ENCODE measurements at regions not wholly inside any gene's neighbourhood (a gene's known extent, or its start where the extent isn't known, plus 50 kb on each side); places are given as distances from the start of the nearest gene placed in this dataset.

- no peak for DNase-seq
Measured at GRCh38 chr3:71846185-71846584, 61.2 kb upstream of the PROK2 start.

DNA sequence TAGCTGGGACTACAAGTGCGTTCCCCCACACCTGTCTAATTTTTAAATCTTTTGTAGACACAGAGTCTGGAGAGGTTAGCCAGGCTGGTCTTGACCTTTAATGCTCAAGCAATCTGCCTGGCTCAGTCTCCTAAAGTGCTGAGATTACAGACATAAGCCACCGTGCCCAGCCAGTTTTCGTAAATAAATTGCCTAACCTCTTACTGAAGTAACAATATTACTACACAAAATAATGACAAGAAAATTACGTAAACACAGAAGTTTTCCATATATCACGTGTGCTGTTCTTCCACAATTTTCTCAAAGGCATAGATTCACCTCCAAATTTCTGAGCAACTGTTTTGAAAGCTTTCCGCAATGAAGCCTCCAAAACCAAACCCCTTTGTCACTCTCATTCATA, 58.1 kb upstream of the PROK2 start:
- no peak for DNase-seq

DNA sequence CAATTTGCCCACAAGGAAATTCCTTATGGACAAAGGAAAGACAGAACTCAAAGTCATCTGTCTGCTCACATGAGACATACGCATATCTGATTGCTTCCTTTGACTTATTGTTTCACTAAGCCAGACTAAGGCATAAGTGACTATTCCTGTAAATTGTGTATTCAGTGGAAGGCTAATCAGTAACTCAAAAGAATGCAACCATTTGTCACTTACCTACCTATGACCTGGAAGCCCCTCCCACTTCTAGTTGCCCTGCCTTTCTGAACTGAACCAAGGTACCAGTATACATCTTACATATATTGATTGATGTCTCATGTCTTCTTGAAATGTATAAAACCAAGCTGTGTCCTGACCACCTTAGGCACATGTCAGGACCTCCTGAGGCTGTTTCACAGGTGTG, 53.5 kb upstream of the PROK2 start:
- DNase-seq, result no peak
